ENCODE measurements at regions not wholly inside any gene's neighbourhood (a gene's known extent, or its start where the extent isn't known, plus 50 kb on each side); places are given as distances from the start of the nearest gene placed in this dataset.

GRCh38 chr6:14934844-14935243 lies 311.0 kb upstream of the JARID2 start:
- Histone ChIP-seq H3K27ac (no peak overlapping the region), H3K4me3 (no peak overlapping the region)
- DNase-seq (ENCODE audit: low spot score): no peak
- no peak for TF ChIP-seq CTCF (IDR thresholded peaks at IDR 0.05)

- H3K27ac ChIP-seq: no peak overlapping the region
- TF ChIP-seq CTCF (IDR thresholded peaks at IDR 0.05): no peak
- no peak for DNase-seq (ENCODE audit: low spot score)
- H3K4me3 ChIP-seq: no peak overlapping the region
Measured at GRCh38 chr6:14936861-14937260, 309.0 kb upstream of the JARID2 start.

GRCh38 chr6:14943116-14943515 lies 302.8 kb upstream of the JARID2 start:
- DNase-seq (ENCODE audit: low spot score): no peak
- Histone ChIP-seq H3K27ac (no peak overlapping the region), H3K4me3 (no peak overlapping the region)
- no peak for TF ChIP-seq CTCF (IDR thresholded peaks at IDR 0.05)

GRCh38 chr6:14944593-14944992 lies 301.3 kb upstream of the JARID2 start:
- Histone ChIP-seq H3K27ac (no peak overlapping the region), H3K4me3 (no peak overlapping the region)
- DNase-seq (ENCODE audit: low spot score): no peak
- TF ChIP-seq CTCF (IDR thresholded peaks at IDR 0.05): no peak

- Histone ChIP-seq H3K27ac (no peak overlapping the region), H3K4me3 (no peak overlapping the region)
- TF ChIP-seq CTCF (IDR thresholded peaks at IDR 0.05): no peak
- no peak for DNase-seq (ENCODE audit: low spot score)
Measured at GRCh38 chr6:14945461-14946185, 300.2 kb upstream of the JARID2 start.

- no peak for DNase-seq (ENCODE audit: low spot score)
- no peak for TF ChIP-seq CTCF (IDR thresholded peaks at IDR 0.05)
- H3K4me3 ChIP-seq: no peak overlapping the region
- H3K27ac ChIP-seq: no peak overlapping the region
Measured at GRCh38 chr6:14946753-14947152, 299.1 kb upstream of the JARID2 start.

GRCh38 chr6:14948586-14949245 lies 297.2 kb upstream of the JARID2 start:
- no peak for DNase-seq (ENCODE audit: low spot score)
- TF ChIP-seq CTCF (IDR thresholded peaks at IDR 0.05): no peak

More at GRCh38 chr6:14948586-14949245, 297.2 kb upstream of the JARID2 start:
- Histone ChIP-seq H3K27ac (no peak overlapping the region), H3K4me3 (no peak overlapping the region)

All from coronary artery (tissue), 2 donors.